HL-60 (cell line): ENCODE measurements at regions not wholly inside any gene's neighbourhood (a gene's known extent, or its start where the extent isn't known, plus 50 kb on each side); places are given as distances from the start of the nearest gene placed in this dataset.

Source experiments
- CTCF ChIP-seq: IDR thresholded peaks from one replicate; pipeline ENCODE4 v1.5.1; 2011; ENCODE audit warnings: low read length, control low read depth, inconsistent platforms; ENCODE audit not compliant: insufficient read depth
- POLR2AphosphoS5 ChIP-seq: IDR thresholded peaks from 2 replicates; pipeline ENCODE4 v1.6.1; 2012; ENCODE audit warnings: low read depth

GRCh38 chr10:129199826-129200225 is 267.2 kb upstream of the MGMT start:
- no peak for TF ChIP-seq CTCF
- TF ChIP-seq POLR2AphosphoS5 = no peak
